HG03469 (cell line): ENCODE measurements at regions not wholly inside any gene's neighbourhood (a gene's known extent, or its start where the extent isn't known, plus 50 kb on each side); places are given as distances from the start of the nearest gene placed in this dataset.
A peak's percentile ranks its signal among the peaks of the same experiment; 100 is the strongest.
"Not testable (repeated sequence)": the region's sequence is repeated elsewhere in the genome, so short reads cannot be mapped to it uniquely, and the experiment has no call there.

Experiments used
- ATAC-seq: cut with Tn5 transposase; IDR thresholded peaks from one replicate; pipeline ENCODE4 v1.9.1; 2021; ENCODE audit warnings: mild to moderate bottlenecking, moderate library complexity, moderate number of reproducible peaks; ENCODE audit not compliant: unreplicated experiment

DNA sequence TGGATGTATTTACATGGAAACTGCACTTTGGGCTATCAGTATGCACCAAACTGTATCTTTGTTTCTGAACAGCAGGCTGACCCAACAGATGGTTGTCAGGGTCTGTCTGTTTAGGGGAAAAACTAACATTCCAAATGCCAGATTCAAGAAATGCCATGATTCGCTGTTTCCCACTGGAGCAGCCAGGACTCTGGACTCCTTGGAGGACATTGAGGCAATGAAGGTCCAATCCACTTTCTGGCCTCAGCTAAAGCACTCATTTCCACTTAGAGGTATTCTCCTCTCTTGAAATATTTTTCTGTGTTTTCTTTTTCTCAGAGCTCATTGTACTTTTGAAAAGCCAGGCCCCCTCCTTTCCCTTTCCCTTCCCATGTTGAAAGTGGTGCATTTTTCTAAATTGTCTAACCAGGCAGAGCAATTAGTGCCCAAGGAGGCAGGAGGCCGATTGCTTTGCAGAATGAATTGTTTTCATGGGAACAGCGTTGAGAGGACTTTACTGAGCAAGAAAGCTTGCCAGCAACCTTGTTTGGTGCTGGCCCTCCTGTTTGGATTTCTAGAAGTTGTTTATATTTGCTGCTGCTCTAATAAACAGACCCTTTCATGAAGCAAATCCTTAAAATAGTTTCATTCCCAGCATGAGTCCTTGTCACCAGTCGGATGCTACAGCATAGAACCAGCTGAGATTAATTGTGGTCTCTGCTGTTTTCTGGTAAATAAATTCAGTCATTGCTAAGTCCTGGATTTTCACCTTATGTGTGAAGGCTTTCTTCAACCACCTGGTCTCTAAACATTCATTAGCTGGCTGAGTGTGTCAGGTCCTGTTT lies 132.8 kb upstream of the TAF11L2 start:
- no peak for ATAC-seq

DNA sequence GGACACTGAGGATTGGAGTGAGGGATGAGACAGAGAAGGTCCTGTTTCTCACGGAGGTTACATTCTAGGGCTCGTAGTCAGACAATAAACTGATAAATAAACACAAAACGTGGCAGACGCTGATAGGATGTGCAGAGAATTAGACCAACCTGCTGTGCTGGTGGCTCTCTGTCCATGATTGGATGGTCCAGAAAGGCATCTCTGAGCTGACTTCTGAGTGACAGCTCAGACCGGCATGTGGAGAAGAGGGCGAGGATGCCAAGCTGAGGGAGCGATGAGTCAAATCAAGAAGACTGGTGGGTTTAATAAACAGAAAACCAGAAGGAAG lies 132.3 kb upstream of the TAF11L2 start:
- ATAC-seq = no peak

- ATAC-seq = no peak
These were observed 130.7 kb upstream of the TAF11L2 start for GRCh38 chr5:17367256-17367840.

DNA sequence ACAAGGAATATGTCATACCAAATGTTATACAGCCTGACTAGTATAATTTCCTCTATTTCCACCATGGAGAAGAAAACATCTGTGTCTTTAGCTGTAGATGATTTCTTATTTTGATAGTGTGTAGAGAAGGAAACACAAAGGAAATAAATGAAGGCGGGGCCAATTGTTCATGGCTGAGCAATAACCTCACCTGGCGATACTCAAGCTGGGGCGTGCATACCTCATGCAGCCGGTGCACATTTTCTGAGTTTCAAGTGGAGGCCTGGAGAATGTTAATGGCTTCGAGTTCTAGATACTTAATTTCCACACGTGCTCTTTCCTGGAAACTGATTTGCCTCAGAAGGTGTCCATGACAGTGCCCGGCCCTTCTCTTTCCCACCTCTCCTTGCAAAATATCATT lies 127.4 kb upstream of the TAF11L2 start:
- no peak for ATAC-seq

GRCh38 chr5:17373406-17373805 lies 124.6 kb upstream of the TAF11L2 start:
- no peak for ATAC-seq

GRCh38 chr5:17373814-17374556 lies 124.0 kb upstream of the TAF11L2 start:
- ATAC-seq = no peak

DNA sequence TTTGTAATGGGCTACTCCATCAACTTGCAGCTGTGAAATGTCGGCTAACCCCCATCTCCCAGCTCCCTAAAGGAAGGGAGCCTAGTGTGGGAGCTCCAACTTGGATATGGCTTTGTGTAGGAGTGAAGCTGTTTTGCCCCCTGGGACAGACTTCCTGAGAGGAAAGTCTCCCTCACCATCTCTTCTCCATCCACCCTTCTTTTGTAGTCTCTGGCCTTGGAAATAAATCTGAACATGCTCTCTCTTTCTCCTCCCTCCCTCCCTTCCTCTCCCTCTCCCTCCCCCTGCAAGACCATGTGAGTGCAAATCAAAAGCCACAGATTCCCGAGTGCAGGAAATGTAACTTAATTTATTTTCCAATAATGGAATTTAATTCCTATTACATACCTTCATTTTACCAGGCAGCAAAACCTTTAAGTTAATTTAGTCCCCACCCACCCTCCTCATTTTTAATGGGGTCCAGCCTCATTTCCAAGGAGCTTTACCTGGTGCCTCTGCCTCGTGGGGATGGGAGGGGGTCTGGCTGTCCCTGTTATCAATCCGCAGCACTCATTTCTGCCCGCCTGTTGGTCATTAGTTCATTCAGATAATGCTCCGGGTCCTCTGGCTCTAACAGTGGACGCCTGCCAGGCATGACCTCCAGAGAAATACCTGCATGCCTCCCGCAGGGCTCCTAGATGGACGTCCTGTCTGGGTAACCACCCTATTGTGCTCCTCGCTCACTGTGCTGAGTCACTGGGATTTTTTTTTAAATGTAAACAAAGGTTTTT lies 122.9 kb upstream of the TAF11L2 start:
- no peak for ATAC-seq

DNA sequence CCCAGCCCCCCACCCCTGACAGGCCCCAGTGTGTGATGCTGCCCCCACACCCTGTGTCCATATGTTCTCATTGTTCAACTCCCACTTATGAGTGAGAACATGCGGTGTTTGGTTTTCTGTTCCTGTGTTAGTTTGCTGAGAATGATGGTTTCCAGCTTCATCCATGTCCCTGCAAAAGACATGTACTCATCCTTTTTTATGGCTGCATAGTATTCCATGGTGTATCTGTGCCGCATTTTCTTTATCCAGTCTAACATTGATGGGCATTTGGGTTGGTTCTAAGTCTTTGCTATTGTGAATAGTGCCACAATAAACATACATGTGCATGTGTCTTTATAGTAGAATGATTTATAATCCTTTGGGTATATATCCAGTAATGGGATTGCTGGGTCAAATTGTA lies 122.1 kb upstream of the TAF11L2 start:
- ATAC-seq = not testable (repeated sequence)

GRCh38 chr5:17378346-17378997 lies 119.6 kb upstream of the TAF11L2 start:
- no peak for ATAC-seq

- no peak for ATAC-seq
These were observed 118.7 kb upstream of the TAF11L2 start for GRCh38 chr5:17379100-17379951.

- ATAC-seq = no peak
These were observed 116.1 kb upstream of the TAF11L2 start for GRCh38 chr5:17381932-17382331.

DNA sequence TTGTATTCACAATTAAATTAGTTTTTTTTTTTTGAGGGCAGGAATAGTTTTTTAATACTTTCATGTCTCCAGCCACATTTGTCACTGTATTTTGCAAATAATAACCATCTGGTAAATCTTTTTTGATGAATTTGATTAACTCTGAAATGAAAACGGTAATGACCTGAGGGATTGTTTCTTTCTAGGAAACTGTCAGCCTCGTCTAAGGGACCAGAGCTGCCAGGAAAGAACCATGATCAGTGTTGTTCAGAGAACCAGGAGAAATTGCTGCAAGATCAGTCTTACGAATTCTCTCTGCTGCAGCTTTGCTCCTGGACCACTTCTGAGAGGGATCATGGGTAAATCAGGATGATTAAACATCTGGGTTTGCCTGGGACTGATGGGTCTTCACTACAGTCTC lies 114.5 kb upstream of the TAF11L2 start:
- ATAC-seq = no peak

DNA sequence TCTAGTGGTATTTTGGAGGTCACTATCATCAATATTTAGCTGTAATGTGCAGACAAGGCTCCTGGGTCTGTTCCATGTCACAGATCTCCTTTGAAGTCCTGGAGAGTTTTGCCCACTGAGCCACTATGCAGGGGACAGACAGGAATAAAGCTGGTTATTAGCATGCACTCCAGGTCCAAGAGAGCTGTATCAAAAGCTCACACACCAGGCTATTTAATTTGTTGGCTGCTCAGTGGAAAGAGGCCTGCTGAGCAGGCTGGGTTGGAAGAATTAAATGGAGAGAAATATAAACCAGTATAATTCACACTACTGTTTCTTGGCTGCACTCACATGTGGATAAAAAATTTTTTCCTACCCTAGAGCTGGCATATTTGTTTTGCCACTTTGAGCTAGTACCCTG lies 113.8 kb upstream of the TAF11L2 start:
- no peak for ATAC-seq

DNA sequence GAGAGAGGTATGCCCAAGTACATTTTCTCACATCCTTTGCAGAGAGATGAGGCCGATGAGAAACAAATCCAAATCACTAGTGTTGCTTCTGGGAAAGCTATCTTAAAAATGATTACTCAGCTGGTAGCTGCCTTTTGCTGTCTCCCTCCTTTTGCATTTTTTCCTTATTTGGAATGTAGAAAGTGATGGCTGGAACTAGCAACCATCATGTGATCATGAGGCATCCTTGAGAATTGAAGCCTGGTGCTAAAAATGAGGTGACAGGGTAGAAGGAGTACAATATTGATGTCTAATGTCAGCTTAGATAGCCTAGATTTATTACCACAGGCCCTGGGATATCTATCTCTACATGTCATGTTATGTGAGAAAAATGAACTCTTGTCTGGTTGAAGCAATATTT lies 109.3 kb upstream of the TAF11L2 start:
- ATAC-seq = no peak

GRCh38 chr5:17394086-17394485 lies 103.9 kb upstream of the TAF11L2 start:
- ATAC-seq = no peak

DNA sequence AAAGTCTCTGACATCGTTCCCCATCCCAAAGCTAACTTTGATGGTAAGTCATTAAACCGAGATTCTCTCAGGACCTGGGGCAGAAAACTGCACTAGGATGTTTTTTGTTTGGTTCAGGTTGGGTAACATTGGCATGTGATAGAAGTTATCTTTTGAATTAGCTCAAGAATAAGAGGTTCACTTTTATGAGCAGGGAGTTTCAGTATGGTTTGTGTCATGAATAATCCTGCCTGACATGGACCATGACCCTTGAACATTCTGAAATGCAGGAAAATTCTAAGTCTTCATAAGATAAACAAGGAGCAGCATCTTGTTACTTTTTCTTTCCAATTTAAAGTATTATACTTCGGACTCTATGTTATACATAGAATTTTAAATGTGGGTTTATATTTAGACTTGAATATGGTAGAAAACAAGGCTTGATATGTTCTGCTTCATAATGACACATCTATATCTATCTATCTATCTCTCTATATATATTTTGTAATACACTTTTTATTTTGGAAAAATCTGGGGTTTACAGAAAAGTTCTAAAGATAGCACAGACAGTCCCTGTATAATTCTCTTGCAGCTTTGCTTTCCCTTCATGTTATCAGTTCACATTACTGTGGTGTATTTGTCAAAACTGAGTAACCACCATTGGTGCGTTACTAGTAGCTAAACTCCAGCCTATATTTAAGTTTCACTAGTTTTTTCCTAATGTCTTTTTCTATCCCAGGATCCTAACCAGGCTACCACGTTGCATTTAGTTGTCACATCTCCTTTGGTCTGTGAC lies 102.7 kb upstream of the TAF11L2 start:
- no peak for ATAC-seq

DNA sequence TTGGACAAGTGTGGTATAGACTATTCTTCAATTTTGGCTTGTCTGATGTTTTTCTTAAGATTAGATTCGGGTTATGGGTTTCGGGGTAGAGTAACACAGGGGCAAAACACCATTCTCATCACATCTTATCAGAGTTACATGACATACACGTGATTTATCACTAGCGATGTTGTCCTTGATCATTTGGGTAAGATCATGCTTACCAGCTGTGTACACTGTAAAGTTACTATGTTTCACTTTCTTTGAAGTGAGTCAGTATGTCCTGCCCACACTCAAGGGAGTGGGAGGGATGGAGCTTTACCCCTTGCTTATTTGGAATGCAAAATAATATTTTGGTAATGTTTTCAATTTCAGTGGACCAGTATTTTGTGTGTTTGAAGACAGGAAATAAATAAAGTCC lies 101.8 kb upstream of the TAF11L2 start:
- ATAC-seq = peak; percentile 68

DNA sequence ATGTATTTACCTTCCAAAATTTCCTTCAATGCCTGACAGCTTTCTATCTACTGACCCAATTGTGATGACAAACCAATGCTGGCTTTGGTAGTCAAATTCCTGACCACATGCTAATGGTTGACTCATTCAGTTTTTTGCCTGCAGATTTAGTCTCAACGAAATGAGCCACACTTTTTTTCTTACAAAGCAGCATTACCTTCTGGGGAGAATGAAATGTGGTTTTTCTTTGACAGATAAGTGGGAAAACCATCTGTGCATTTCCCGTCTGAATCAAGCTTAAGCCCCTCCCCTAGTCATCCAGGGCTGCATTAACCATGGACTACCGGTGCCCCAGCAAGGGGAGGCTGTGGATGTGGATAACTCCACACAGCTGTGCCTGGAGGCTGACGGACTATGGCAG lies 99.6 kb upstream of the TAF11L2 start:
- peak; percentile 57 for ATAC-seq
